Inflammatory macrophage (primary cell): ENCODE measurements at regions not wholly inside any gene's neighbourhood (a gene's known extent, or its start where the extent isn't known, plus 50 kb on each side); places are given as distances from the start of the nearest gene placed in this dataset.
"Not testable (repeated sequence)": the region's sequence is repeated elsewhere in the genome, so short reads cannot be mapped to it uniquely, and the experiment has no call there.

ENCODE experiments used
- DNase-seq, 2 donors: peaks; one replicate each; pipeline ENCODE4 v3.0.0-alpha.2; 2020 to 2022

- not testable (repeated sequence) for DNase-seq
Observed at GRCh38 chr10:53155674-53156073, 383.1 kb upstream of the MBL2 start.

GRCh38 chr10:53153831-53154230, 381.2 kb upstream of the MBL2 start:
- DNase-seq, result no peak

GRCh38 chr10:53140506-53140905, 367.9 kb upstream of the MBL2 start:
- DNase-seq, result no peak

GRCh38 chr10:53135897-53136253, 363.3 kb upstream of the MBL2 start:
- DNase-seq, result no peak

- no peak for DNase-seq
Observed at GRCh38 chr10:53135213-53135896, 362.8 kb upstream of the MBL2 start.

GRCh38 chr10:53134050-53134449, 361.5 kb upstream of the MBL2 start:
- DNase-seq, result no peak

- DNase-seq, result no peak
Observed at GRCh38 chr10:53130337-53130736, 357.8 kb upstream of the MBL2 start.

- no peak for DNase-seq
Observed at GRCh38 chr10:53127686-53128085, 355.1 kb upstream of the MBL2 start.

GRCh38 chr10:53123311-53123710, 350.7 kb upstream of the MBL2 start:
- DNase-seq, result no peak

GRCh38 chr10:53122281-53122680, 349.7 kb upstream of the MBL2 start:
- DNase-seq, result peak; percentile 26 to 33

GRCh38 chr10:53115660-53116059, 343.1 kb upstream of the MBL2 start:
- DNase-seq, result no peak

- DNase-seq, result no peak
Observed at GRCh38 chr10:53111529-53111928, 338.9 kb upstream of the MBL2 start.

GRCh38 chr10:53109320-53109719, 336.7 kb upstream of the MBL2 start:
- no peak for DNase-seq

GRCh38 chr10:53108317-53108934, 335.8 kb upstream of the MBL2 start:
- no peak for DNase-seq

GRCh38 chr10:53107711-53108110, 335.1 kb upstream of the MBL2 start:
- no peak for DNase-seq

GRCh38 chr10:53102424-53102823, 329.8 kb upstream of the MBL2 start:
- DNase-seq, result no peak

GRCh38 chr10:53093878-53094277, 321.3 kb upstream of the MBL2 start:
- no peak for DNase-seq

GRCh38 chr10:53091574-53091973, 319.0 kb upstream of the MBL2 start:
- no peak for DNase-seq

GRCh38 chr10:53088961-53089360, 316.4 kb upstream of the MBL2 start:
- DNase-seq, result no peak

- no peak for DNase-seq
Observed at GRCh38 chr10:53079283-53079682, 306.7 kb upstream of the MBL2 start.

- no peak for DNase-seq
Observed at GRCh38 chr10:53076948-53077347, 304.4 kb upstream of the MBL2 start.

GRCh38 chr10:53075469-53075868, 302.9 kb upstream of the MBL2 start:
- no peak for DNase-seq

- no peak for DNase-seq
Observed at GRCh38 chr10:53072144-53072543, 299.6 kb upstream of the MBL2 start.

GRCh38 chr10:53071505-53072125, 299.0 kb upstream of the MBL2 start:
- no peak for DNase-seq
